CD4-positive, alpha-beta memory T cell (primary cell): ENCODE measurements at regions not wholly inside any gene's neighbourhood (a gene's known extent, or its start where the extent isn't known, plus 50 kb on each side); places are given as distances from the start of the nearest gene placed in this dataset.

Source experiments
- CTCF ChIA-PET: fragments of 350-600 bp; sonication (Branson Sonifier 250); formaldehyde crosslinking; loops from one replicate; lab custom pipeline; 2021; ENCODE audit warnings: inconsistent platforms; ENCODE audit not compliant: partially characterized antibody; lab: Charles Lee
- POLR2A ChIA-PET: fragments of 350-600 bp; sonication (Branson Sonifier 250); formaldehyde crosslinking; loops from one replicate; lab custom pipeline; 2021; ENCODE audit not compliant: partially characterized antibody; lab: Charles Lee
- DNase-seq, 5 donors: peaks; one replicate each; pipeline versions ENCODE4 v3.0.0 to v3.0.0-alpha.2; 2020 to 2022; ENCODE audit warnings: mixed read lengths in 1 of 5
- H3K27ac ChIP-seq: one replicate; pipeline ENCODE4 v1.7.0; 2013; ENCODE audit warnings: low read depth, low read length
- H3K27me3 ChIP-seq: 2 replicates; pipeline ENCODE4 v1.7.0; 2013; ENCODE audit warnings: mild to moderate bottlenecking, low read length, moderate library complexity; ENCODE audit not compliant: insufficient read depth
- H3K36me3 ChIP-seq: 2 replicates; pipeline ENCODE4 v1.7.0; 2013; ENCODE audit warnings: mild to moderate bottlenecking, low read length, moderate library complexity; ENCODE audit not compliant: insufficient read depth
- H3K4me1 ChIP-seq: 2 replicates; pipeline ENCODE4 v1.7.0; 2013; ENCODE audit warnings: mild to moderate bottlenecking, low read length, moderate library complexity; ENCODE audit not compliant: insufficient read depth
- H3K4me3 ChIP-seq, 2 donors: one replicate each; pipeline ENCODE4 v1.7.0; 2013; ENCODE audit warnings: low read length in 2 of 2, mild to moderate bottlenecking in 1 of 2
- H3K9me3 ChIP-seq, 2 donors: one replicate each; pipeline ENCODE4 v1.7.0; 2013; ENCODE audit warnings: low read length in 2 of 2, control low read depth in 1 of 2; ENCODE audit not compliant: control insufficient read depth in 1 of 2
- H3K27ac Mint-ChIP-seq, 7 donors: one replicate each; pipeline ENCODE4 v1.8.0; 2020 to 2021; ENCODE audit warnings: mixed read lengths in 7 of 7, mild to moderate bottlenecking in 6 of 7, inconsistent platforms in 3 of 7, moderate library complexity in 3 of 7
- H3K27me3 Mint-ChIP-seq, 2 donors: one replicate each; pipeline ENCODE4 v1.8.0; 2020 to 2021; ENCODE audit warnings: mixed read lengths in 2 of 2
- H3K36me3 Mint-ChIP-seq, 2 donors: one replicate each; pipeline ENCODE4 v1.8.0; 2020 to 2021; ENCODE audit warnings: mixed read lengths in 2 of 2, inconsistent platforms in 1 of 2, mild to moderate bottlenecking in 1 of 2
- H3K4me1 Mint-ChIP-seq, 4 donors: one replicate each; pipeline ENCODE4 v1.8.0; 2020 to 2021; ENCODE audit warnings: mixed read lengths in 4 of 4, mild to moderate bottlenecking in 1 of 4
- H3K4me3 Mint-ChIP-seq, 8 donors: one replicate each; pipeline ENCODE4 v1.8.0; 2020 to 2021; ENCODE audit warnings: mixed read lengths in 8 of 8, mild to moderate bottlenecking in 7 of 8, moderate library complexity in 6 of 8, inconsistent platforms in 3 of 8
- H3K9me3 Mint-ChIP-seq, 8 donors: one replicate each; pipeline ENCODE4 v1.8.0; 2020 to 2021; ENCODE audit warnings: mixed read lengths in 8 of 8, mild to moderate bottlenecking in 5 of 8, inconsistent platforms in 3 of 8, moderate library complexity in 1 of 8
- intact Hi-C: fragments of 100-400 bp; cut with micrococcal nuclease; formaldehyde crosslinking; loops from one replicate; pipeline ENCODE4 v1.15.1; 2023

GRCh38 chr13:50081679-50082425 is 66.6 kb downstream of the KCNRG start:
- peaks cover 23 to 62% (median 37%) of the 10 kb centered on the region in 4 donors for H3K4me1 Mint-ChIP-seq

GRCh38 chr13:50082426-50083281 is 67.4 kb downstream of the KCNRG start:
- H3K4me3 Mint-ChIP-seq = peak overlapping the region; percentile 96 to 100 (median 99)
- peak overlapping the region; percentile 93 to 100 (median 98) for H3K27ac Mint-ChIP-seq
- H3K9me3 ChIP-seq = no peaks in the 10 kb centered on the region
- H3K4me1 Mint-ChIP-seq = peaks cover 21 to 67% (median 38%) of the 10 kb centered on the region in 4 donors
- ChIA-PET POLR2A (interaction anchor here (0.7 to 20.7 kb wide), 28 partner anchors 9 to 829 kb away, joined by 3 to 648 read pairs (median 6); partner anchors contain the start of genes KPNA3, RNASEH2B, SPRYD7 and TRIM13), CTCF (interaction anchor here (0.8 to 17.1 kb wide), 13 partner anchors 9 to 829 kb away, joined by 3 to 252 read pairs (median 4); partner anchors contain the start of genes SPRYD7 and TRIM13)
- no peaks in the 10 kb centered on the region for H3K27me3 ChIP-seq
- peaks cover 0 to 6% of the 10 kb centered on the region in 2 donors for H3K27me3 Mint-ChIP-seq
- H3K4me1 ChIP-seq = peaks cover 49% of the 10 kb centered on the region
- peaks cover 0 to 13% (median 0%) of the 10 kb centered on the region in 8 donors for H3K9me3 Mint-ChIP-seq
- H3K36me3 ChIP-seq = no peaks in the 10 kb centered on the region
- intact Hi-C loops = loop anchor here (1.0 to 5.0 kb wide), 9 partner anchors 42 to 830 kb away; partner anchors contain the start of genes KPNA3, SPRYD7 and TRIM13
- peak; percentile 76 to 86 (median 79) for DNase-seq
- peak overlapping the region; percentile 85 to 87 for H3K4me3 ChIP-seq
- H3K27ac ChIP-seq = peak overlapping the region; percentile 89
- H3K36me3 Mint-ChIP-seq = peaks cover 0 to 28% of the 10 kb centered on the region in 2 donors

More at GRCh38 chr13:50081679-50082425, 66.6 kb downstream of the KCNRG start:
- H3K4me3 Mint-ChIP-seq = peak overlapping the region; percentile 96 to 100 (median 99)
- Histone ChIP-seq H3K27ac (peak overlapping the region; percentile 89), H3K9me3 (no peaks in the 10 kb centered on the region), H3K36me3 (no peaks in the 10 kb centered on the region), H3K4me3 (peak overlapping the region; percentile 85 to 87), H3K4me1 (peaks cover 54% of the 10 kb centered on the region), H3K27me3 (no peaks in the 10 kb centered on the region)
- POLR2A ChIA-PET = interaction anchor here (0.8 to 20.7 kb wide), 28 partner anchors 9 to 830 kb away, joined by 3 to 648 read pairs (median 7); partner anchors contain the start of genes KPNA3, RNASEH2B, SPRYD7 and TRIM13
- CTCF ChIA-PET = interaction anchor here (0.8 to 17.1 kb wide), 11 partner anchors 8 to 988 kb away, joined by 3 to 252 read pairs (median 4); partner anchors contain the start of genes SPRYD7 and TRIM13
- peaks cover 0 to 6% of the 10 kb centered on the region in 2 donors for H3K27me3 Mint-ChIP-seq
- intact Hi-C loops = loop anchor here (1.0 to 5.0 kb wide), 10 partner anchors 42 to 1371 kb away; partner anchors contain the start of genes INTS6, KPNA3, SPRYD7 and TRIM13
- H3K36me3 Mint-ChIP-seq = peaks cover 0 to 26% of the 10 kb centered on the region in 2 donors
- peak overlapping the region; percentile 93 to 100 (median 98) for H3K27ac Mint-ChIP-seq
- peaks cover 0 to 13% (median 0%) of the 10 kb centered on the region in 8 donors for H3K9me3 Mint-ChIP-seq
- peak; percentile 98 to 99 (median 99) for DNase-seq

GRCh38 chr13:50085063-50085462 is 69.8 kb downstream of the KCNRG start:
- Histone ChIP-seq H3K27ac (no peak overlapping the region), H3K36me3 (no peaks in the 10 kb centered on the region), H3K4me3 (no peak overlapping the region), H3K27me3 (no peaks in the 10 kb centered on the region), H3K9me3 (no peaks in the 10 kb centered on the region), H3K4me1 (peaks cover 28% of the 10 kb centered on the region)
- peaks cover 0 to 26% of the 10 kb centered on the region in 2 donors for H3K36me3 Mint-ChIP-seq
- DNase-seq = peak in 2 of 5 donors; percentile 22 to 24
- H3K27ac Mint-ChIP-seq = peak overlapping the region in 2 of 7 donors; percentile 10 to 41
- H3K4me1 Mint-ChIP-seq = peaks cover 15 to 65% (median 32%) of the 10 kb centered on the region in 4 donors
- H3K27me3 Mint-ChIP-seq = peaks cover 0 to 6% of the 10 kb centered on the region in 2 donors
- intact Hi-C loops = loop anchor here (1.0 to 2.0 kb wide), 6 partner anchors 109 to 826 kb away; no protein-coding TSS in a partner anchor
- H3K4me3 Mint-ChIP-seq = peak overlapping the region in 4 of 8 donors; percentile 5 to 61 (median 30)
- H3K9me3 Mint-ChIP-seq = peaks cover 0 to 11% (median 0%) of the 10 kb centered on the region in 8 donors
- ChIA-PET POLR2A (interaction anchor here (0.9 to 20.7 kb wide), 8 partner anchors 22 to 830 kb away, joined by 3 to 648 read pairs (median 5); partner anchors contain the start of gene TRIM13), CTCF (interaction anchor here (0.7 to 17.1 kb wide), 35 partner anchors 10 to 833 kb away, joined by 3 to 252 read pairs (median 4); partner anchors contain the start of genes RNASEH2B and TRIM13)

- intact Hi-C loops = loop anchor here (2.0 kb wide), 1 partner anchor 17 kb away; no protein-coding TSS in a partner anchor
- Histone ChIP-seq H3K4me1 (peaks cover 33% of the 10 kb centered on the region), H3K9me3 (no peaks in the 10 kb centered on the region), H3K27ac (no peak overlapping the region), H3K36me3 (no peaks in the 10 kb centered on the region), H3K4me3 (no peak overlapping the region), H3K27me3 (no peaks in the 10 kb centered on the region)
- no peak overlapping the region for H3K4me3 Mint-ChIP-seq
- no peak for DNase-seq
- no peaks in the 10 kb centered on the region for H3K9me3 Mint-ChIP-seq
- CTCF ChIA-PET = interaction anchor here (0.6 to 17.1 kb wide), 4 partner anchors 26 to 822 kb away, joined by 3 to 252 read pairs (median 4); no protein-coding TSS in a partner anchor
- no peak overlapping the region for H3K27ac Mint-ChIP-seq
- peaks cover 0 to 5% of the 10 kb centered on the region in 2 donors for H3K36me3 Mint-ChIP-seq
- POLR2A ChIA-PET = interaction anchor here (1.0 to 4.3 kb wide), 3 partner anchors 8 to 36 kb away, joined by 3 to 17 read pairs (median 15); no protein-coding TSS in a partner anchor
- peaks cover 7 to 28% (median 11%) of the 10 kb centered on the region in 4 donors for H3K4me1 Mint-ChIP-seq
- H3K27me3 Mint-ChIP-seq = no peaks in the 10 kb centered on the region
Measured at GRCh38 chr13:50089633-50090032, 74.4 kb downstream of the KCNRG start.

- no peak overlapping the region for H3K4me3 ChIP-seq
- H3K27ac ChIP-seq = no peak overlapping the region
- DNase-seq = no peak
- H3K27me3 ChIP-seq = no peaks in the 10 kb centered on the region
- CTCF ChIA-PET = interaction anchor here (0.6 to 17.1 kb wide), 4 partner anchors 25 to 821 kb away, joined by 3 to 252 read pairs (median 4); no protein-coding TSS in a partner anchor
- POLR2A ChIA-PET = interaction anchor here (1.0 to 4.3 kb wide), 3 partner anchors 9 to 35 kb away, joined by 3 to 17 read pairs (median 15); no protein-coding TSS in a partner anchor
- no peaks in the 10 kb centered on the region for H3K36me3 ChIP-seq
- Mint-ChIP-seq H3K4me1 (peaks cover 6 to 22% (median 8%) of the 10 kb centered on the region in 4 donors), H3K9me3 (no peaks in the 10 kb centered on the region), H3K27ac (no peak overlapping the region), H3K27me3 (no peaks in the 10 kb centered on the region), H3K4me3 (no peak overlapping the region), H3K36me3 (peaks cover 0 to 5% of the 10 kb centered on the region in 2 donors)
- intact Hi-C loops = loop anchor here (2.0 kb wide), 1 partner anchor 17 kb away; no protein-coding TSS in a partner anchor
- H3K4me1 ChIP-seq = peaks cover 27% of the 10 kb centered on the region
- no peaks in the 10 kb centered on the region for H3K9me3 ChIP-seq
Measured at GRCh38 chr13:50090211-50090610, 75.0 kb downstream of the KCNRG start.

GRCh38 chr13:50094615-50095293 is 79.5 kb downstream of the KCNRG start:
- intact Hi-C loops = no loop called here
- Mint-ChIP-seq H3K36me3 (peaks cover 20 to 21% of the 10 kb centered on the region in 2 donors), H3K4me1 (peaks cover 11 to 28% (median 18%) of the 10 kb centered on the region in 4 donors), H3K27ac (no peak overlapping the region), H3K9me3 (peaks cover 2 to 12% (median 10%) of the 10 kb centered on the region in 8 donors), H3K4me3 (no peak overlapping the region), H3K27me3 (no peaks in the 10 kb centered on the region)
- Histone ChIP-seq H3K4me1 (peaks cover 24% of the 10 kb centered on the region), H3K36me3 (peaks cover 5% of the 10 kb centered on the region), H3K27ac (no peak overlapping the region), H3K9me3 (no peaks in the 10 kb centered on the region), H3K4me3 (no peak overlapping the region), H3K27me3 (no peaks in the 10 kb centered on the region)
- DNase-seq = no peak
- ChIA-PET POLR2A (no interaction called here), CTCF (no interaction called here)
